Common myeloid progenitor, CD34-positive (primary cell): ENCODE measurements at regions not wholly inside any gene's neighbourhood (a gene's known extent, or its start where the extent isn't known, plus 50 kb on each side); places are given as distances from the start of the nearest gene placed in this dataset.

Experiments
- CTCF ChIA-PET: fragments of 350-600 bp; sonication (Branson Sonifier 250); formaldehyde crosslinking; loops from one replicate; lab custom pipeline; 2021; ENCODE audit warnings: antibody characterized with exemption; lab: Charles Lee
- POLR2A ChIA-PET: fragments of 350-600 bp; sonication (Branson Sonifier 250); formaldehyde crosslinking; loops from one replicate; lab custom pipeline; 2021; ENCODE audit warnings: antibody characterized with exemption; lab: Charles Lee
- DNase-seq, 3 donors: peaks; one replicate each; pipeline versions ENCODE4 v3.0.0 to v3.0.0-alpha.2; 2013
- H3K27ac ChIP-seq, 2 experiments: 1 replicate in 1 of 2; 2 replicates in 1 of 2; pipeline ENCODE4 v1.7.0; 2013; ENCODE audit warnings: inconsistent platforms in 2 of 2, low read length in 2 of 2, mild to moderate bottlenecking in 2 of 2, low read depth in 1 of 2, moderate library complexity in 1 of 2; ENCODE audit not compliant: severe bottlenecking in 2 of 2, insufficient read depth in 1 of 2, poor library complexity in 1 of 2
- H3K27me3 ChIP-seq, 5 experiments: replicated peaks in 2 of 5; 1 replicate in 3 of 5; 2 replicates in 2 of 5; pipeline versions ENCODE4 v1.6.1 to v1.7.0; 2013; ENCODE audit warnings: low read length in 4 of 5, mild to moderate bottlenecking in 2 of 5, moderate library complexity in 2 of 5, inconsistent platforms in 1 of 5; ENCODE audit not compliant: insufficient read depth in 5 of 5, control insufficient read depth in 4 of 5
- H3K36me3 ChIP-seq, 4 experiments: 1 replicate in 2 of 4; 2 replicates in 2 of 4; pipeline versions ENCODE4 v1.6.1 to v1.7.0; 2013; ENCODE audit warnings: low read length in 3 of 4, control low read depth in 1 of 4, mild to moderate bottlenecking in 1 of 4; ENCODE audit not compliant: control insufficient read depth in 4 of 4, insufficient read depth in 4 of 4
- H3K4me1 ChIP-seq, 4 experiments: 1 replicate in 3 of 4; 2 replicates in 1 of 4; pipeline versions ENCODE4 v1.6.1 to v1.7.1; 2013; ENCODE audit warnings: low read length in 3 of 4, mild to moderate bottlenecking in 3 of 4, control low read depth in 1 of 4, inconsistent platforms in 1 of 4, moderate library complexity in 1 of 4; ENCODE audit not compliant: control insufficient read depth in 4 of 4, insufficient read depth in 4 of 4; ENCODE audit errors: control extremely low read depth in 1 of 4
- H3K4me3 ChIP-seq, 7 experiments: 1 replicate in 4 of 7; 2 replicates in 3 of 7; pipeline versions ENCODE4 v1.5.1 to v1.7.0; 2013; ENCODE audit warnings: mild to moderate bottlenecking in 7 of 7, low read length in 6 of 7, moderate library complexity in 6 of 7, inconsistent platforms in 2 of 7, low read depth in 2 of 7, control low read depth in 1 of 7; ENCODE audit not compliant: insufficient read depth in 4 of 7, control insufficient read depth in 1 of 7; ENCODE audit errors: extremely low read depth in 1 of 7
- H3K9me3 ChIP-seq, 5 experiments: 1 replicate in 4 of 5; 2 replicates in 1 of 5; pipeline versions ENCODE4 v1.6.1 to v1.7.1; 2013; ENCODE audit warnings: low read length in 4 of 5, mild to moderate bottlenecking in 2 of 5, inconsistent platforms in 1 of 5, low read depth in 1 of 5, moderate library complexity in 1 of 5; ENCODE audit not compliant: control insufficient read depth in 4 of 5, insufficient read depth in 2 of 5; ENCODE audit errors: control extremely low read depth in 1 of 5
- WGBS: methylation state at CpG from one replicate; pipeline ENCODE4 v1.1.5; 2013; ENCODE audit not compliant: insufficient coverage; 5-methylcytosine and 5-hydroxymethylcytosine counted together

DNA sequence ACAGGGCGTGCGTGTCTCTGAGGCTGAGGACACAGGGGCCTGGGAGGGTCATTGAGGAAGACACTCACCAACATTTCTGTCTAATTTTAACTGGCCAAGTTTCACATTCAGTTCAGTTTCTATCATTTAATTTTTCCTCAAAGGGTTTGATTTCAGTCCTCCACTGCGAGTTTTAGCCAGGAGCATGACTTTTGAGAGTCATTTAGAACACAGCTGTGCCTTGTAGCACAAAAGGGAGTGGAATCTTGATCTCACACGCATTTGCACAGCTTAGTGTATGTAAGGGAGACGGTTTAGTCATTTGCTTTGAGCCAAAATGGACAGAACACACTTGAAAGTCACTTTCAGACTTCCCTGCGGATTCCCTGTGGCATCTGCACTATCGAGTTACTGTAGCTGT is 1090.8 kb downstream of the BCL11B start:
- Histone ChIP-seq H3K4me3 (no peak overlapping the region), H3K36me3 (no peaks in the 10 kb centered on the region), H3K27ac (no peak overlapping the region), H3K4me1 (no peaks in the 10 kb centered on the region), H3K9me3 (peaks cover 0 to 2% (median 0%) of the 10 kb centered on the region in 5 experiments), H3K27me3 (peaks cover 0 to 27% (median 8%) of the 10 kb centered on the region in 5 experiments)
- CTCF ChIA-PET, result interaction anchor here (0.8 kb wide), 1 partner anchor 13 kb away, joined by 3 read pairs; no protein-coding TSS in a partner anchor
- DNase-seq, result no peak
- WGBS, result 92% methylated on average over 5 of the region's 7 CpGs
- POLR2A ChIA-PET, result no interaction called here

DNA sequence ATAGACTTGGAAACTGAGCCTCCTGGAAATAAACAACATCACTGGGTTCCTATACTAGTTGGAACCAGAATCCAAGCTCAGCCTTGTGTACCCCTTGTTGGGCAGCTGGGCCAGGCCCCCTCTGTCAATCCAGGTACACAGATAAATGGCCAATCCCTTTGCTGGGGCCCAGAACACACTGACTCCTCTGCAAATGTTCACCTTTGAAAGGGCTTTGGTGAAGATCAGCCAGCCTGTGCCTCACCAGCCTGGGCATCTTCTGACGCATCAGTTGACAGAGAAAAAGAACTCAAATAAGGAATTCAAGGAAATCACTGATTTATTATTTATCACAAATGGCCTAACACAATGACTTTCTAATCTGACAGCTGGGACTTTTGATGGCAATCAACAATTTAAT is 1090.2 kb downstream of the BCL11B start:
- Histone ChIP-seq H3K36me3 (no peaks in the 10 kb centered on the region), H3K4me3 (no peak overlapping the region), H3K4me1 (no peaks in the 10 kb centered on the region), H3K9me3 (peaks cover 0 to 2% (median 0%) of the 10 kb centered on the region in 5 experiments), H3K27ac (no peak overlapping the region), H3K27me3 (peaks cover 0 to 29% (median 7%) of the 10 kb centered on the region in 5 experiments)
- POLR2A ChIA-PET, result no interaction called here
- CTCF ChIA-PET, result interaction anchor here (0.8 kb wide), 1 partner anchor 14 kb away, joined by 3 read pairs; no protein-coding TSS in a partner anchor
- DNase-seq, result no peak
- WGBS, result 100% methylated on average over 1 of the region's 1 CpG

DNA sequence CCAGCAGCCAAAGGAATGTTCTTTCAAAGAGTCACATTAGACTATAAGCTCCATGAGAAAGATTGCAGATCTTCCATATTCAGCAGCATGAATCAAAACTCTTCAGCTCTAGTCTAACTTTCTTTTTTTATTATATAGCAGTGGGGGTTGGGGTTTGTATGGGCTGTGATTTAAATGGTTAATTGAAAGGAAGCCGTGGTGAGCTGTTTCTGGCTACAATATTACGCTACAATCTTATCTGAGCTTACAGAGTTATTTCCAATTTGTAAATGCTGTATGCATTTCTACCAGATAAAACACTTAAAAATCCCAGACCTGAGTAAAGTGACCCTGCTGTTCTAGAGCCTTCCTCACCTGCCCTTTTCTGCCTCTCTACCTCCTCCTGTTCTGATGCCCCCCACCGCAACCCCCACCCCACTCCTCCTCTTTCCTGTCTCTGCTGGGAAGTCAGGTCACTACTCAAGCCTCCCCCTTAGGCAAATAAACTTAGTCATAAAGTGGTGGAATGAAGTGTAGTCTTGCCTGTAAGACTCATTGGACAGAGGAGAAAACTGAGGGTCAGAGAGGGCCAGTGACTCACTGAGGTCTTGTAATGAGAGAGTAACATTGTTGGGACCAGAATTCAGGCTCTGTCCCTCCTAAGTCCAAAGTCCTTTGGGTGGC is 1089.5 kb downstream of the BCL11B start:
- no peak overlapping the region for H3K27ac ChIP-seq
- H3K4me1 ChIP-seq, result no peaks in the 10 kb centered on the region
- ChIA-PET CTCF (interaction anchor here (0.8 kb wide), 1 partner anchor 15 kb away, joined by 3 read pairs; no protein-coding TSS in a partner anchor), POLR2A (no interaction called here)
- no CpG with 5 or more reads among the region's 3 CpGs for WGBS
- peaks cover 0 to 2% (median 0%) of the 10 kb centered on the region in 5 experiments for H3K9me3 ChIP-seq
- H3K36me3 ChIP-seq, result no peaks in the 10 kb centered on the region
- H3K4me3 ChIP-seq, result no peak overlapping the region
- no peak for DNase-seq
- peaks cover 0 to 35% (median 10%) of the 10 kb centered on the region in 5 experiments for H3K27me3 ChIP-seq

DNA sequence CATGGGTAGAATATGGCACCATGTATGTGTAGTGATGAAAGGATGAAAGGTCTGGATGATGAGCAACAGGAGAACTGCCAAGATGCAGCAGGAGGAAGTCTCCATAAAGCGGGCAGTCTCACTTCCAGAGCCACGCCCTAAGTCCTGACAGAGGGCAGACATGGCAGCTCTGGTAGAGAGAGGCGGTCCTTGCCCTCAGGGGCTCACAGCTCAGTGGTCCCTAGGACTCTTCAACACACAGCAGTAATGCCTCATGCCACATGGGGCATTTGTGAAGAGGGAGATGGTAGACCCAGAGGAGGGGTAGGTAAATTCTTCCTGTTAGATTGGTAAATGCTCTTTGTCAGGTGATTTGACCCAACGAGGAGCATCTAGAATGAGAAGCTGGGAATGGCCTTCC is 1088.4 kb downstream of the BCL11B start:
- POLR2A ChIA-PET, result no interaction called here
- WGBS, result 100% methylated on average over 3 of the region's 4 CpGs

DNA sequence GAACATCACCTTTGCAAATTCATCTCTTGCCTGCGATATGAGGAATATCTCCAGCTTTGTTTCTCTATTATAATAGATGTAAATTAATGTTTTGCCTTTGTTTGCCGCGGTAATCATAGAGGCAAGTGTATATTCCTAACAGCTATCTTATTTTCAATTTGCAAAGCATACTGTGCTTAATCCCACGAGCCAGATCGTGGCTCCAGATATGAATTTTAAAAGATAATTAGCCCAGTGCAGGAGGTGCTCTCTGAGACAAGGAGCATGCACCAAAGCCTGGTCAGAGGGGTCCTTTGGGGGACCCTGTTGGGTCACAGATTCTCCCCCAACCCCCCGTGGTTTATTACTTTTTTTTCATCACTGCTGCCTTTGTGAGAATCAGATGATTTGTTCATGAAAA is 1087.5 kb downstream of the BCL11B start:
- Histone ChIP-seq H3K4me3 (no peak overlapping the region), H3K27ac (no peak overlapping the region), H3K36me3 (no peaks in the 10 kb centered on the region), H3K4me1 (no peaks in the 10 kb centered on the region), H3K9me3 (peaks cover 0 to 2% (median 0%) of the 10 kb centered on the region in 5 experiments), H3K27me3 (peaks cover 0 to 40% (median 10%) of the 10 kb centered on the region in 5 experiments)
- ChIA-PET CTCF (no interaction called here), POLR2A (no interaction called here)
- 100% methylated on average over 2 of the region's 6 CpGs for WGBS
- DNase-seq, result no peak

More for the DNA sequence above, 1088.4 kb downstream of the BCL11B start:
- Histone ChIP-seq H3K4me1 (no peaks in the 10 kb centered on the region), H3K9me3 (peaks cover 0 to 2% (median 0%) of the 10 kb centered on the region in 5 experiments), H3K27ac (no peak overlapping the region), H3K27me3 (peaks cover 0 to 38% (median 10%) of the 10 kb centered on the region in 5 experiments), H3K36me3 (no peaks in the 10 kb centered on the region), H3K4me3 (no peak overlapping the region)
- DNase-seq, result no peak
- CTCF ChIA-PET, result no interaction called here

DNA sequence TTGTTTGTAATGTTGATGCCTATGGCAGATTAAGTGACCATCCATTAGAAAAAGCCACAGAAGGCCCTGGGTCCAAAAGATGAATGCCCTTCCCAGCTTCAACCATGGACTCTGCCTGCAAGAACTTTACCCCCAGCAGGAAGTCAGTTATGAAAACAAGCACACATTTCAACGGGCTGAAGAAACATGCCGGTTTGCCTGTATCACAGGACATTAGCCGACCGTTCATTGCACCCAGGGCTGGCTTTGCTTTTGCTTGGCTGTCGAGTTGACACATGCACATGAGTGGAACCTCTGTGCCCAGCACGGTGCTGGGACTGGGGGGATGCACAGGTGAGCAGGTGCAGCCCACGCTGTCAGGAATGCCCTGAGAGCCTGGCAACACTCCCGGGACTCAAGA is 1087.0 kb downstream of the BCL11B start:
- no peak overlapping the region for H3K4me3 ChIP-seq
- 79% methylated on average over 8 of the region's 8 CpGs for WGBS
- H3K4me1 ChIP-seq, result no peaks in the 10 kb centered on the region
- ChIA-PET POLR2A (no interaction called here), CTCF (no interaction called here)
- no peaks in the 10 kb centered on the region for H3K36me3 ChIP-seq
- H3K27ac ChIP-seq, result no peak overlapping the region
- peaks cover 0 to 2% (median 0%) of the 10 kb centered on the region in 5 experiments for H3K9me3 ChIP-seq
- peaks cover 0 to 40% (median 12%) of the 10 kb centered on the region in 5 experiments for H3K27me3 ChIP-seq
- DNase-seq, result no peak

DNA sequence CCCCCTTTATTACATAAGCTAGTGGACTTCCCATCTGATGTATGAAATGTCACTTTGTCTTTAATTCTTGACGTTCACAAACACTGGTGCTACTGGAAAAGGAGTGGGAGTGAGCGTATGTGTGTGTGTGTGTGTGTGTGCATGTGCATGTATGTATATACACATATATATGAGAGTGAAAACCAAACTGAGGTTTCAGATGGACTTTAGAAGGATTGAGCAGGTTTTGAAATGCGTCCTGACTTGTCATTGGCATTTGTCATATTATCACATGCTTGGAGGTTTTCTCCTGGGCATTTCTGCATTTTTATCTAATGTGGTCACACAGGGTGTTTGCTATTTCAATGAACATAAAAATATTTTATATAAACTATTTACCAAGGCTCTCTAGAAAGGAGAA is 1085.9 kb downstream of the BCL11B start:
- ChIA-PET CTCF (no interaction called here), POLR2A (no interaction called here)
- DNase-seq, result no peak
- Histone ChIP-seq H3K27ac (no peak overlapping the region), H3K36me3 (no peaks in the 10 kb centered on the region), H3K4me3 (no peak overlapping the region), H3K27me3 (peaks cover 0 to 40% (median 12%) of the 10 kb centered on the region in 5 experiments), H3K9me3 (peaks cover 0 to 2% (median 0%) of the 10 kb centered on the region in 5 experiments), H3K4me1 (no peaks in the 10 kb centered on the region)
- WGBS, result 93% methylated on average over 2 of the region's 3 CpGs
